K562 (cell line): ENCODE measurements at regions not wholly inside any gene's neighbourhood (a gene's known extent, or its start where the extent isn't known, plus 50 kb on each side); places are given as distances from the start of the nearest gene placed in this dataset.
"Not testable (repeated sequence)": the region's sequence is repeated elsewhere in the genome, so short reads cannot be mapped to it uniquely, and the experiment has no call there.

Source experiments
- ATAC-seq: fragments of 200-7000 bp; cut with Tn5 transposase; 3 replicates; pipeline ENCODE4 v1.9.1; 2020; ENCODE audit warnings: moderate library complexity
- BruUV-seq: library from RNA; stranded (reverse); fragments of 400-500 nt; replicated peaks from 2 replicates; lab custom pipeline; 2021; lab: Mats Ljungman, UMichigan
- CTCF ChIA-PET: fragments of 300-600 bp; formaldehyde crosslinking; extraction: SDS; loops from one replicate; lab custom pipeline; 2021; ENCODE audit warnings: low intra/inter-chr PET ratio; lab: Yijun Ruan, JAX
- POLR2A ChIA-PET: fragments of 300-600, 350-650 bp; sonication (Branson Sonifier 250); formaldehyde crosslinking; extraction: SDS; loops from one replicate; lab custom pipeline; 2021; ENCODE audit warnings: antibody characterized with exemption, inconsistent platforms; lab: Yijun Ruan, JAX
- DNase-seq, 4 experiments: peaks; one replicate each; pipeline versions ENCODE4 v3.0.0 to v3.0.0-alpha.2; 2011 to 2018; ENCODE audit warnings: low spot score in 3 of 4, mixed read lengths in 3 of 4; ENCODE audit errors: extremely low read depth in 1 of 4
- FAIRE-seq: peaks from 2 replicates; lab custom pipeline; 2011; peaks lifted over from hg19 to GRCh38; lab: Jason Lieb, UNC
- H2AFZ ChIP-seq: 2 replicates; pipeline ENCODE4 v1.6.0; 2011; ENCODE audit warnings: low read depth, low read length, control low read depth, inconsistent platforms
- H3K27ac ChIP-seq: fragments of 200-600 bp; 3 replicates; pipeline ENCODE4 v1.8.0; 2011; ENCODE audit warnings: low read depth, mild to moderate bottlenecking, control low read depth, inconsistent platforms, low read length, moderate library complexity, mixed read lengths; ENCODE audit errors: extremely low read depth
- H3K27me3 ChIP-seq, 2 experiments: fragments of 300-600 bp in 1 of 2; 2 replicates in 1 of 2; 3 replicates in 1 of 2; pipeline versions ENCODE4 v1.6.0 to v1.8.0; 2011; ENCODE audit warnings: inconsistent platforms in 2 of 2, low read length in 2 of 2, mild to moderate bottlenecking in 1 of 2, mixed read lengths in 1 of 2, moderate library complexity in 1 of 2; ENCODE audit not compliant: control insufficient read depth in 2 of 2, insufficient read depth in 2 of 2
- H3K36me3 ChIP-seq: fragments of 300-600 bp; 3 replicates; pipeline ENCODE4 v1.8.0; 2011; ENCODE audit warnings: mild to moderate bottlenecking, low read length, inconsistent platforms; ENCODE audit not compliant: control insufficient read depth, insufficient read depth
- H3K4me1 ChIP-seq, 2 experiments: fragments of 200-600 bp in 1 of 2; replicated peaks in 1 of 2; 2 replicates in 1 of 2; 3 replicates in 1 of 2; pipeline versions ENCODE4 v1.5.1 to v1.8.0; 2011; ENCODE audit warnings: inconsistent platforms in 2 of 2, low read length in 2 of 2, mild to moderate bottlenecking in 1 of 2, mixed read lengths in 1 of 2, moderate library complexity in 1 of 2; ENCODE audit not compliant: control insufficient read depth in 2 of 2, insufficient read depth in 2 of 2
- H3K4me2 ChIP-seq: 2 replicates; pipeline ENCODE4 v1.6.1; 2011; ENCODE audit warnings: low read length, control low read depth, inconsistent platforms, mixed read lengths; ENCODE audit not compliant: insufficient read depth
- H3K4me3 ChIP-seq: fragments of 200-600 bp; sonication (generic), shearing (Covaris generic); 2 replicates; pipeline ENCODE4 v1.5.1; 2016; ENCODE audit warnings: control low read depth, inconsistent platforms
- H3K79me2 ChIP-seq: fragments of 200-600 bp; 3 replicates; pipeline ENCODE4 v1.8.0; 2011; ENCODE audit warnings: low read length, inconsistent platforms; ENCODE audit not compliant: control insufficient read depth, insufficient read depth
- H3K9ac ChIP-seq, 2 experiments: 2 replicates each; pipeline versions ENCODE4 v1.6.0 to v1.6.1; 2011; ENCODE audit warnings: low read depth in 2 of 2, low read length in 2 of 2, control low read depth in 1 of 2, inconsistent platforms in 1 of 2, mild to moderate bottlenecking in 1 of 2, mixed read lengths in 1 of 2; ENCODE audit not compliant: insufficient read depth in 1 of 2
- H3K9me1 ChIP-seq: one replicate; pipeline ENCODE4 v1.6.0; 2011; ENCODE audit warnings: inconsistent platforms, mild to moderate bottlenecking, low read length, moderate library complexity; ENCODE audit not compliant: control insufficient read depth, insufficient read depth
- H3K9me3 ChIP-seq: replicated peaks from 2 replicates; pipeline ENCODE4 v1.5.1; 2011; ENCODE audit warnings: low read depth, low read length, inconsistent platforms; ENCODE audit not compliant: control insufficient read depth, insufficient read depth
- H4K20me1 ChIP-seq: replicated peaks from 2 replicates; pipeline ENCODE4 v1.6.1; 2011; ENCODE audit warnings: low read length, inconsistent platforms, mixed read lengths; ENCODE audit not compliant: control insufficient read depth, insufficient read depth
- HNRNPLL ChIP-seq: fragments of 200-400 bp; formaldehyde crosslinking; IDR thresholded peaks from 2 replicates; pipeline ENCODE4 v1.6.1; 2017; ENCODE audit warnings: low read length, low read depth, mild to moderate bottlenecking; ENCODE audit not compliant: poor library complexity, severe bottlenecking
- KAT8 ChIP-seq: fragments of 450-650 bp; IDR thresholded peaks from 2 replicates; pipeline ENCODE4 v1.6.1; 2016; ENCODE audit warnings: low read depth, mild to moderate bottlenecking
- SAFB ChIP-seq: fragments of 200-400 bp; formaldehyde crosslinking; IDR thresholded peaks from 2 replicates; pipeline ENCODE4 v1.6.1; 2017; ENCODE audit warnings: low read depth, low read length, borderline replicate concordance
- WGBS: fragments of 100-300 bp; shearing (Covaris generic); methylation state at CpG from one replicate; pipeline ENCODE4 v1.1.6; 2016; ENCODE audit warnings: low coverage, mixed read lengths; ENCODE audit not compliant: insufficient coverage; ENCODE audit errors: missing lambda C conversion rate; 5-methylcytosine and 5-hydroxymethylcytosine counted together
- in situ Hi-C: fragments of 300-500 bp; cut with MboI; formaldehyde crosslinking; loops from 4 replicates; pipeline ENCODE4 v1.15.0; 2018; ENCODE audit warnings: inconsistent platforms, mixed read lengths
- intact Hi-C: fragments of 100-400 bp; cut with micrococcal nuclease; formaldehyde crosslinking; loops from 2 replicates; pipeline ENCODE4 v1.14.2; 2022
- TF ChIP-seq, protein P1 (sequence below): fragments of 200-800 bp; sonication (Bioruptor generic); IDR thresholded peaks from 2 replicates; pipeline ENCODE4 v1.6.1; 2017; ENCODE audit warnings: missing genetic modification characterization, missing compliant biosample characterization

DNA sequence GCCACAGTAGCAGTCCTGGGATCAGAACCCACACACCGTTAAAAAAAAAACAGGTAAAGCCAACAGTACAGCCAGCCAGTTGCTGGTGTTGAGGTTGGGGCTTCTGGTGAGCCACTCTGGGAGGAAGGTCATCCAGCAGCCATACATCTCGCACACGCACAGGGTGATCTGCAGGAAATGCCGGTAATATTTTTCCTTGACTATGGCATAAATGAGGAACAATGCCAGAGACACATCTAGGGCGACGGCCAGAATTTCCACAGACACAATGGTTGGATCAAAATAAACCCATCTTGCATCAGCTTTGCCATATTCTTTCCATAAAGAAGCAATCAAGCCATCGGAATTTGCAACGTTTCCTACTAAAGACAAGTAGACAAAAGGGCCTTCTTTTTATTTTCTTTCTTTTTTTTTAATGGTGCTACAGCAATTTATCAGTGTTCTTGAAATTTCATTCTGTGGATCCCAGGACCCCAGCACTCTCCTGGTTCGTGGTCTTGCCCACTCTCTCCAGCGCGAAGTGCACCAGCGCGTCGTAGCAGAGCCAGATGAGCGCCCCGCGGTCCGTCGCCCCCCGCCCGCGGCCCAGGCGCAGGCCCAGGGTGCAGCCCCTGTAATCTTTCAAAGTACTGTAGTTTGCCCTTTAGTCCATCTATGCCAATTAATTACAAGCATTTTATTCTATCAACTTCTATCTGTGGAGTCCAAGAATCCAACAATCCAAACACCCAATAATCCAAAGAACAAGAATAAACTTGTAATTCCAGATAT, 861.0 kb downstream of the CDH11 start:
- H3K36me3 ChIP-seq, H4K20me1 ChIP-seq, CTCF ChIA-PET, POLR2A ChIA-PET, H3K4me1 ChIP-seq, H3K9me1 ChIP-seq, intact Hi-C loops, ATAC-seq, H3K4me2 ChIP-seq, H3K4me3 ChIP-seq, H3K9me3 ChIP-seq, H3K27me3 ChIP-seq, H3K79me2 ChIP-seq, H3K9ac ChIP-seq, H2AFZ ChIP-seq, BruUV-seq, in situ Hi-C loops, DNase-seq, H3K27ac ChIP-seq: not testable (repeated sequence)
- WGBS: 0% methylated on average over 23 of the region's 23 CpGs
- FAIRE-seq: peak; percentile 40

DNA sequence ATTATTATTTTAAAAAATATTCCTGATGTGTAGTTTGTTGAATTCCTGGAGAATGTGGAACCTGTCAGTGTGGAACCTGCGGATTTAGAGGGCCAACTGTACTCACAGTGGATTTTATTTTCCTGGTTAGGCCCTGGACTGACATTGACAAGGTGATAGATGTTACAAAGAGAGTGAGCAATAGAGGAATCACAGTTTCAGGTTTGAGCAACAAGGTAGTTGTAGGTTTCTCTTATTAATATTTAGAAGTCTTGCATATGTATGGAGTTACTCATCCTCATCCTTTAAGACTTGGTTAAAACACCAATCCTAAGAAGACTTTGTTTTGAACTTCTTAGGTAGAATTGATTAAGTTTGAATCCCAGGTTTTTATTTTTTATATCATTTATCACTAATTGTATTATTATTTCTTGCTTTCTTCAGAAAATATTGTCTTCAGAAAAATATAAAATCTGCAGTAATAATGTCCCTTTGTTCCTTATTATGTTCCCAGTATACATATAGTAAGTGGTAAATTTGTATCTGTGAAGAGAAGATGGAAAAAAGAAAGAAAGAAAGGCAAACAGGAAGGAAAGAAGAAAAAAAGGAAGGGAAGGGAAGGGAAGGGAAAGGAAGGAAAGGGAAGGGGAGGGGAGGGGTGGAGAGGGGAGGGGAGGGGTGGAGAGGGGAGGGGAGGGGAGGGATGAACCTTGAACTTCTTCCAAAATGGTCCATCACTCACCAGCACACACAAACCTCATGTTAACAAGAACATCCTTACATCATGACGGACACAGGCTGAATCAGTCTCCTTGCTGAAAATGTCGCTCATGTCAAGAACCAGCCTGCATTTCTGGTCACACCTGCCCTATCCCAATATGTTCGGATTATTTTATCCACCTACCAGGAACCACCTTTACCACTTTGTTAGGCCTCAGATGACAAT, 867.2 kb downstream of the CDH11 start:
- no peak overlapping the region for H3K27ac ChIP-seq
- ChIA-PET POLR2A (no interaction called here), CTCF (no interaction called here)
- H3K9me3 ChIP-seq: 0 out of 2 replicates have a peak, but pooled peaks cover 1% of the 10 kb centered on the region
- H3K27me3 ChIP-seq: no peaks in the 10 kb centered on the region
- no peaks in the 10 kb centered on the region for H3K36me3 ChIP-seq
- DNase-seq (no peak), ATAC-seq (no peak), FAIRE-seq (no peak)
- no peaks in the 10 kb centered on the region for H3K4me1 ChIP-seq
- no peaks in the 10 kb centered on the region for H3K9me1 ChIP-seq
- no peak overlapping the region for H2AFZ ChIP-seq
- in situ Hi-C loops: no loop called here
- no peak overlapping the region for H3K4me3 ChIP-seq
- H3K9ac ChIP-seq: no peak overlapping the region
- WGBS: 0% methylated on average over 4 of the region's 4 CpGs
- H4K20me1 ChIP-seq: no peaks in the 10 kb centered on the region
- intact Hi-C loops: no loop called here
- no peak overlapping the region for H3K4me2 ChIP-seq
- no TSS peak for BruUV-seq
- no peaks in the 10 kb centered on the region for H3K79me2 ChIP-seq
- TF ChIP-seq HNRNPLL (no peak), KAT8 (no peak), SAFB (no peak)
- TF ChIP-seq, protein P1, sequence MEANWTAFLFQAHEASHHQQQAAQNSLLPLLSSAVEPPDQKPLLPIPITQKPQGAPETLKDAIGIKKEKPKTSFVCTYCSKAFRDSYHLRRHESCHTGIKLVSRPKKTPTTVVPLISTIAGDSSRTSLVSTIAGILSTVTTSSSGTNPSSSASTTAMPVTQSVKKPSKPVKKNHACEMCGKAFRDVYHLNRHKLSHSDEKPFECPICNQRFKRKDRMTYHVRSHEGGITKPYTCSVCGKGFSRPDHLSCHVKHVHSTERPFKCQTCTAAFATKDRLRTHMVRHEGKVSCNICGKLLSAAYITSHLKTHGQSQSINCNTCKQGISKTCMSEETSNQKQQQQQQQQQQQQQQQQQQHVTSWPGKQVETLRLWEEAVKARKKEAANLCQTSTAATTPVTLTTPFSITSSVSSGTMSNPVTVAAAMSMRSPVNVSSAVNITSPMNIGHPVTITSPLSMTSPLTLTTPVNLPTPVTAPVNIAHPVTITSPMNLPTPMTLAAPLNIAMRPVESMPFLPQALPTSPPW: no peak
